SK-N-SH (cell line): ENCODE measurements at regions not wholly inside any gene's neighbourhood (a gene's known extent, or its start where the extent isn't known, plus 50 kb on each side); places are given as distances from the start of the nearest gene placed in this dataset.
A peak's percentile ranks its signal among the peaks of the same experiment; 100 is the strongest.

Experiments used
- CTCF ChIA-PET: fragments of 300-600, 350-600 bp; formaldehyde crosslinking; extraction: SDS; loops from one replicate; lab custom pipeline; 2021; lab: Yijun Ruan, JAX
- POLR2A ChIA-PET: fragments of 350-600 bp; sonication (Branson Sonifier 250); formaldehyde crosslinking; extraction: SDS; loops from one replicate; lab custom pipeline; 2020; ENCODE audit warnings: antibody characterized with exemption, inconsistent platforms; lab: Yijun Ruan, JAX
- DNase-seq: peaks from one replicate; pipeline ENCODE4 v3.0.0; 2012
- H2AFZ ChIP-seq: fragments of 200-600 bp; sonication (generic); 2 replicates; pipeline ENCODE4 v1.8.1; 2016; ENCODE audit warnings: antibody characterized with exemption, mild to moderate bottlenecking, low read depth
- H3F3A ChIP-seq: fragments of 200-600 bp; sonication (generic); replicated peaks from 2 replicates; pipeline ENCODE3; 2016; ENCODE audit warnings: antibody characterized with exemption, mild to moderate bottlenecking; ENCODE audit not compliant: insufficient read depth
- H3K27ac ChIP-seq, 2 experiments: fragments of 200-500 bp in 1 of 2; fragments of 200-600 bp in 1 of 2; sonication (Bioruptor generic) in 1 of 2; sonication (generic), shearing (Covaris generic) in 1 of 2; 2 replicates each; pipeline versions ENCODE4 v1.5.1 to v1.6.1; 2014 to 2016; ENCODE audit warnings: low read depth in 2 of 2, inconsistent platforms in 1 of 2, low read length in 1 of 2, mild to moderate bottlenecking in 1 of 2, mixed read lengths in 1 of 2
- H3K27me3 ChIP-seq: fragments of 200-600 bp; sonication (generic), shearing (Covaris generic); 2 replicates; pipeline ENCODE4 v1.6.1; 2016; ENCODE audit warnings: mixed run types; ENCODE audit not compliant: insufficient read depth
- H3K36me3 ChIP-seq, 2 experiments: fragments of 200-500 bp in 1 of 2; fragments of 200-600 bp in 1 of 2; sonication (Bioruptor generic) in 1 of 2; sonication (generic) in 1 of 2; replicated peaks in 1 of 2; 2 replicates each; pipeline versions ENCODE3 to v1.5.1; 2014 to 2016; ENCODE audit warnings: low read length in 1 of 2, mild to moderate bottlenecking in 1 of 2; ENCODE audit not compliant: insufficient read depth in 2 of 2, control insufficient read depth in 1 of 2
- H3K4me1 ChIP-seq, 2 experiments: fragments of 200-500 bp in 1 of 2; fragments of 200-600 bp in 1 of 2; sonication (Bioruptor generic) in 1 of 2; sonication (generic), shearing (Covaris generic) in 1 of 2; 2 replicates each; pipeline versions ENCODE4 v1.5.1 to v1.6.1; 2014 to 2016; ENCODE audit warnings: low read depth in 1 of 2, low read length in 1 of 2, mixed run types in 1 of 2; ENCODE audit not compliant: insufficient read depth in 2 of 2, control insufficient read depth in 1 of 2
- H3K4me2 ChIP-seq: fragments of 200-600 bp; sonication (generic), shearing (Covaris generic); 2 replicates; pipeline ENCODE4 v1.6.1; 2017; ENCODE audit warnings: mixed run types
- H3K4me3 ChIP-seq, 2 experiments: fragments of 200-500 bp in 1 of 2; fragments of 200-600 bp in 1 of 2; sonication (Bioruptor generic) in 1 of 2; sonication (generic), shearing (Covaris generic) in 1 of 2; 2 replicates each; pipeline versions ENCODE4 v1.5.1 to v1.8.1; 2014 to 2016; ENCODE audit warnings: low read depth in 2 of 2, inconsistent platforms in 1 of 2, low read length in 1 of 2, mild to moderate bottlenecking in 1 of 2, mixed read lengths in 1 of 2, moderate library complexity in 1 of 2
- H3K79me2 ChIP-seq: fragments of 200-600 bp; sonication (generic); 2 replicates; pipeline ENCODE4 v1.8.1; 2017; ENCODE audit warnings: mild to moderate bottlenecking; ENCODE audit not compliant: insufficient read depth
- H3K9ac ChIP-seq: fragments of 200-600 bp; sonication (generic); 2 replicates; pipeline ENCODE4 v1.6.1; 2017; ENCODE audit warnings: mixed run types
- H3K9me2 ChIP-seq: fragments of 200-600 bp; sonication (generic); 2 replicates; pipeline ENCODE4 v1.6.1; 2017; ENCODE audit warnings: mixed run types
- H3K9me3 ChIP-seq: fragments of 200-600 bp; sonication (generic); 2 replicates; pipeline ENCODE4 v1.6.1; 2017; ENCODE audit warnings: mixed run types, mild to moderate bottlenecking, moderate library complexity
- H4K20me1 ChIP-seq: fragments of 200-600 bp; sonication (generic); 2 replicates; pipeline ENCODE4 v1.6.1; 2017; ENCODE audit warnings: mild to moderate bottlenecking, mixed run types; ENCODE audit not compliant: insufficient read depth
- FOSL2 ChIP-seq: IDR thresholded peaks from 2 replicates; pipeline ENCODE4 v1.4.0; 2012; ENCODE audit warnings: low read depth, mild to moderate bottlenecking, moderate library complexity, borderline replicate concordance
- GATA2 ChIP-seq: sonication (generic); formaldehyde crosslinking; IDR thresholded peaks from 2 replicates; pipeline ENCODE4 v1.5.0; 2020; ENCODE audit warnings: mild to moderate bottlenecking, missing genetic modification reagents
- MAX ChIP-seq: IDR thresholded peaks from 2 replicates; pipeline ENCODE4 v1.4.0; 2012; ENCODE audit warnings: low read depth
- NFIC ChIP-seq: IDR thresholded peaks from 2 replicates; pipeline ENCODE4 v1.4.0; 2012; ENCODE audit warnings: borderline replicate concordance
- RAD21 ChIP-seq: IDR thresholded peaks from 2 replicates; pipeline ENCODE4 v1.6.1; 2012; ENCODE audit warnings: mild to moderate bottlenecking, low read length
- RFX5 ChIP-seq: IDR thresholded peaks from 2 replicates; pipeline ENCODE4 v1.6.1; 2012; ENCODE audit warnings: mild to moderate bottlenecking, improper control_type of control experiment, low read length
- RXRA ChIP-seq: IDR thresholded peaks from 2 replicates; pipeline ENCODE4 v1.4.0; 2012; ENCODE audit warnings: low read depth, mild to moderate bottlenecking, borderline replicate concordance
- SIN3A ChIP-seq: IDR thresholded peaks from 2 replicates; pipeline ENCODE4 v1.6.1; 2012; ENCODE audit warnings: low read depth, mild to moderate bottlenecking, low read length, moderate library complexity, borderline replicate concordance
- SMC3 ChIP-seq: IDR thresholded peaks from 2 replicates; pipeline ENCODE4 v1.6.1; 2012; ENCODE audit warnings: low read depth, low read length, improper control_type of control experiment
- TCF12 ChIP-seq: IDR thresholded peaks from 2 replicates; pipeline ENCODE4 v1.4.0; 2012
- USF1 ChIP-seq: IDR thresholded peaks from 2 replicates; pipeline ENCODE4 v1.4.0; 2012; ENCODE audit warnings: low read depth, borderline replicate concordance
- YY1 ChIP-seq: IDR thresholded peaks from 2 replicates; pipeline ENCODE4 v1.4.0; 2012; ENCODE audit warnings: low read depth, mild to moderate bottlenecking
- WGBS: methylation state at CpG from one replicate; pipeline ENCODE4 v1.1.6; 2017; ENCODE audit warnings: low lambda C conversion rate; 5-methylcytosine and 5-hydroxymethylcytosine counted together
- TF ChIP-seq, protein P1 (sequence below): fragments of 200-600 bp; sonication (generic); IDR thresholded peaks from 2 replicates; pipeline ENCODE4 v1.6.1; 2017; ENCODE audit warnings: antibody characterized with exemption, mild to moderate bottlenecking, moderate library complexity
- TF ChIP-seq, protein P2 (sequence below): IDR thresholded peaks from 2 replicates; pipeline ENCODE4 v1.6.1; 2012; ENCODE audit warnings: mild to moderate bottlenecking, low read depth, low read length, moderate library complexity
- TF ChIP-seq, protein P3 (sequence below): fragments of 150-350 bp; IDR thresholded peaks from 2 replicates; pipeline ENCODE4 v1.6.1; 2017; ENCODE audit warnings: antibody characterized with exemption, low read length, low read depth, borderline replicate concordance

DNA sequence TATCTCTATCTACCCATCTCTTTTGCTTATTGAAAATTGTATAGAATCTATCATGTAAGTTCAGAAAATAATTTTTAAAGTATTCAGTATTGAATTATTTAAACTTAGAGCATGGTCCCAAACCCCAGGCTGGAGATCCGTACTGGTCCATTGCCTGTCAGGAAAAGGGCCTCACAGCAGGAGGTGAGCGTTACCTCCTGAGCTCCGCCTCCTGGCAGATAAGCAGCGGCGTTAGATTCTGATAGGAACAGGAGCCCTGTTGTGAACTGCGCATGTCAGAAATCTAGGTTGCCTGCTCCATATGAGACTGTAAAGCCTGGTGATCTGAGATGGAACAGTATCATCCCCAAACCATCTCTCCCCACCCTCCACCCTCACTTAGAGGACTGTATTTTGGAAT lies 266.0 kb upstream of the CNTNAP2 start:
- Histone ChIP-seq H3K27ac (no peak overlapping the region), H3K9me3 (peaks cover 20% of the 10 kb centered on the region; the same call in 1 of the 2 replicates), H3K36me3 (no peaks in the 10 kb centered on the region), H3F3A (no peaks in the 10 kb centered on the region), H3K27me3 (no peaks in the 10 kb centered on the region), H3K79me2 (no peaks in the 10 kb centered on the region), H3K9ac (no peak overlapping the region), H4K20me1 (no peaks in the 10 kb centered on the region), H3K4me3 (no peak overlapping the region), H2AFZ (no peak overlapping the region), H3K4me1 (no peaks in the 10 kb centered on the region), H3K9me2 (no peaks in the 10 kb centered on the region), H3K4me2 (no peak overlapping the region)
- TF ChIP-seq FOSL2: no peak
- POLR2A ChIA-PET: no interaction called here
- WGBS: 22% methylated on average over 6 of the region's 6 CpGs
- no peak for DNase-seq
- CTCF ChIA-PET: no interaction called here

DNA sequence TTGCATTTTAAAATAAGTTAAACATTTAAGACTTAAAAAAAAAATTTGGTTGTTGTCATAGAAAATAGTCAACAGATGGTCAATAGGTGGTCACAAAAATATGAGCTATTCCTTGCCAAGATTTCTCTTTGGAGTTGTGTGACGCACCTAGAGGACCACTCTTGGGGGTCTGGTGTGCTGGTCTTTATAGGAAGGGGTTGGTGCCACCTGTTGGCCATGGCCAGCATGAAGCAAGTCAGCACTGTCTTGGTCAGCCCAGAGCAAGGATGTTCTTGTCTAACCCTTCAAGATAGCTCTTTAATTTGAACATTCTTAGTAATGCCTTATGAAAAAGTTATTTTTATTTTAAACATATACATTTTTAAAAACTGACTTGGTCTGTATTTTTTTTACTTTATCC lies 267.9 kb upstream of the CNTNAP2 start:
- TF ChIP-seq SMC3: peak; percentile 4; the same call in 1 of the 2 replicates
- peak; percentile 50 for TF ChIP-seq RAD21
- TF ChIP-seq FOSL2: no peak
- TF ChIP-seq MAX: no peak
- TF ChIP-seq, protein P1, sequence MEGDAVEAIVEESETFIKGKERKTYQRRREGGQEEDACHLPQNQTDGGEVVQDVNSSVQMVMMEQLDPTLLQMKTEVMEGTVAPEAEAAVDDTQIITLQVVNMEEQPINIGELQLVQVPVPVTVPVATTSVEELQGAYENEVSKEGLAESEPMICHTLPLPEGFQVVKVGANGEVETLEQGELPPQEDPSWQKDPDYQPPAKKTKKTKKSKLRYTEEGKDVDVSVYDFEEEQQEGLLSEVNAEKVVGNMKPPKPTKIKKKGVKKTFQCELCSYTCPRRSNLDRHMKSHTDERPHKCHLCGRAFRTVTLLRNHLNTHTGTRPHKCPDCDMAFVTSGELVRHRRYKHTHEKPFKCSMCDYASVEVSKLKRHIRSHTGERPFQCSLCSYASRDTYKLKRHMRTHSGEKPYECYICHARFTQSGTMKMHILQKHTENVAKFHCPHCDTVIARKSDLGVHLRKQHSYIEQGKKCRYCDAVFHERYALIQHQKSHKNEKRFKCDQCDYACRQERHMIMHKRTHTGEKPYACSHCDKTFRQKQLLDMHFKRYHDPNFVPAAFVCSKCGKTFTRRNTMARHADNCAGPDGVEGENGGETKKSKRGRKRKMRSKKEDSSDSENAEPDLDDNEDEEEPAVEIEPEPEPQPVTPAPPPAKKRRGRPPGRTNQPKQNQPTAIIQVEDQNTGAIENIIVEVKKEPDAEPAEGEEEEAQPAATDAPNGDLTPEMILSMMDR: peak; percentile 25
- TF ChIP-seq TCF12: no peak
- no peak for TF ChIP-seq USF1
- TF ChIP-seq RFX5: no peak
- Histone ChIP-seq H3K4me1 (no peaks in the 10 kb centered on the region), H3K9me3 (peaks cover 21% of the 10 kb centered on the region; the same call in 1 of the 2 replicates), H2AFZ (no peak overlapping the region), H3K79me2 (no peaks in the 10 kb centered on the region), H3K36me3 (no peaks in the 10 kb centered on the region), H3K9ac (no peak overlapping the region), H3K27me3 (no peaks in the 10 kb centered on the region), H3F3A (no peaks in the 10 kb centered on the region), H3K27ac (no peak overlapping the region), H3K9me2 (no peaks in the 10 kb centered on the region), H3K4me2 (no peak overlapping the region), H4K20me1 (no peaks in the 10 kb centered on the region), H3K4me3 (peak overlapping the region in 1 of 2 experiments; percentile 38; a peak in 1 of 4 replicates)
- POLR2A ChIA-PET: no interaction called here
- 0% methylated on average over 1 of the region's 1 CpG for WGBS
- DNase-seq: peak; percentile 38
- CTCF ChIA-PET: interaction anchor here (0.6 to 1.5 kb wide), 7 partner anchors 10 to 811 kb away, joined by 3 to 7 read pairs (median 3); no protein-coding TSS in a partner anchor

DNA sequence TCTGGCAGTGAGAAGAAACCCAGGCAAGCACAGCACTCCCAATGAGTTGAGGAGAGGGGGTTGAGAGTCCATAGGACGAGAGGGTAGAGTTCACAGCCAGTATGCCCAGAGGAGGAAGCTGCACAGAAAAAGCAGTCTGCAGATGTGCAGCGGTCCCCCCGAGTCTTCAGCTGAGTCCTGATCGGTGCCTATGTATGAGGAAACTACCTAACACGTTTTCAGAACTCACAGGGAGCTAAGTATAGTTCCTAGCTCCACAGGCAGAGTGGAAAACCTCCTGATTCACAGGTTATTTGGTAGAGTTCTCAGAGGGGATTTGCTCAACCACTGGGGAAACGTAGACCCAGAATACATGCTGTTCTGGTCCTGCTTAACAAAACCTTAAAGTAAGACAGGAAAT lies 271.3 kb upstream of the CNTNAP2 start:
- H3K4me2 ChIP-seq: no peak overlapping the region
- H3K9me2 ChIP-seq: no peaks in the 10 kb centered on the region
- 8% methylated on average over 6 of the region's 6 CpGs for WGBS
- no peaks in the 10 kb centered on the region for H3K4me1 ChIP-seq
- no peaks in the 10 kb centered on the region for H3K27me3 ChIP-seq
- H3K27ac ChIP-seq: no peak overlapping the region
- no peaks in the 10 kb centered on the region for H3K36me3 ChIP-seq
- H3K79me2 ChIP-seq: no peaks in the 10 kb centered on the region
- CTCF ChIA-PET: no interaction called here
- no peaks in the 10 kb centered on the region for H4K20me1 ChIP-seq
- H3F3A ChIP-seq: no peaks in the 10 kb centered on the region
- H3K9ac ChIP-seq: no peak overlapping the region
- H2AFZ ChIP-seq: no peak overlapping the region
- H3K9me3 ChIP-seq: peaks cover 19% of the 10 kb centered on the region; the same call in 1 of the 2 replicates
- POLR2A ChIA-PET: no interaction called here
- DNase-seq: no peak
- H3K4me3 ChIP-seq: no peak overlapping the region
- no peak for TF ChIP-seq SIN3A
- TF ChIP-seq GATA2 (CRISPR knock-in tag): no peak
- TF ChIP-seq YY1: no peak
- TF ChIP-seq, protein P2, sequence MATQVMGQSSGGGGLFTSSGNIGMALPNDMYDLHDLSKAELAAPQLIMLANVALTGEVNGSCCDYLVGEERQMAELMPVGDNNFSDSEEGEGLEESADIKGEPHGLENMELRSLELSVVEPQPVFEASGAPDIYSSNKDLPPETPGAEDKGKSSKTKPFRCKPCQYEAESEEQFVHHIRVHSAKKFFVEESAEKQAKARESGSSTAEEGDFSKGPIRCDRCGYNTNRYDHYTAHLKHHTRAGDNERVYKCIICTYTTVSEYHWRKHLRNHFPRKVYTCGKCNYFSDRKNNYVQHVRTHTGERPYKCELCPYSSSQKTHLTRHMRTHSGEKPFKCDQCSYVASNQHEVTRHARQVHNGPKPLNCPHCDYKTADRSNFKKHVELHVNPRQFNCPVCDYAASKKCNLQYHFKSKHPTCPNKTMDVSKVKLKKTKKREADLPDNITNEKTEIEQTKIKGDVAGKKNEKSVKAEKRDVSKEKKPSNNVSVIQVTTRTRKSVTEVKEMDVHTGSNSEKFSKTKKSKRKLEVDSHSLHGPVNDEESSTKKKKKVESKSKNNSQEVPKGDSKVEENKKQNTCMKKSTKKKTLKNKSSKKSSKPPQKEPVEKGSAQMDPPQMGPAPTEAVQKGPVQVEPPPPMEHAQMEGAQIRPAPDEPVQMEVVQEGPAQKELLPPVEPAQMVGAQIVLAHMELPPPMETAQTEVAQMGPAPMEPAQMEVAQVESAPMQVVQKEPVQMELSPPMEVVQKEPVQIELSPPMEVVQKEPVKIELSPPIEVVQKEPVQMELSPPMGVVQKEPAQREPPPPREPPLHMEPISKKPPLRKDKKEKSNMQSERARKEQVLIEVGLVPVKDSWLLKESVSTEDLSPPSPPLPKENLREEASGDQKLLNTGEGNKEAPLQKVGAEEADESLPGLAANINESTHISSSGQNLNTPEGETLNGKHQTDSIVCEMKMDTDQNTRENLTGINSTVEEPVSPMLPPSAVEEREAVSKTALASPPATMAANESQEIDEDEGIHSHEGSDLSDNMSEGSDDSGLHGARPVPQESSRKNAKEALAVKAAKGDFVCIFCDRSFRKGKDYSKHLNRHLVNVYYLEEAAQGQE: no peak
- TF ChIP-seq RXRA: no peak
- no peak for TF ChIP-seq SMC3
- TF ChIP-seq FOSL2: no peak
- no peak for TF ChIP-seq NFIC
- TF ChIP-seq, protein P3, sequence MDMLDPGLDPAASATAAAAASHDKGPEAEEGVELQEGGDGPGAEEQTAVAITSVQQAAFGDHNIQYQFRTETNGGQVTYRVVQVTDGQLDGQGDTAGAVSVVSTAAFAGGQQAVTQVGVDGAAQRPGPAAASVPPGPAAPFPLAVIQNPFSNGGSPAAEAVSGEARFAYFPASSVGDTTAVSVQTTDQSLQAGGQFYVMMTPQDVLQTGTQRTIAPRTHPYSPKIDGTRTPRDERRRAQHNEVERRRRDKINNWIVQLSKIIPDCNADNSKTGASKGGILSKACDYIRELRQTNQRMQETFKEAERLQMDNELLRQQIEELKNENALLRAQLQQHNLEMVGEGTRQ: no peak
